GM19324 (cell line): ENCODE measurements at regions not wholly inside any gene's neighbourhood (a gene's known extent, or its start where the extent isn't known, plus 50 kb on each side); places are given as distances from the start of the nearest gene placed in this dataset.

ENCODE experiments used
- ATAC-seq: cut with Tn5 transposase; IDR thresholded peaks from one replicate; pipeline ENCODE4 v1.9.1; 2021; ENCODE audit warnings: mild to moderate bottlenecking, moderate library complexity; ENCODE audit not compliant: unreplicated experiment, low FRiP score

- no peak for ATAC-seq
Measured at GRCh38 chr10:43897765-43898419, 249.2 kb upstream of the ZNF32 start.

DNA sequence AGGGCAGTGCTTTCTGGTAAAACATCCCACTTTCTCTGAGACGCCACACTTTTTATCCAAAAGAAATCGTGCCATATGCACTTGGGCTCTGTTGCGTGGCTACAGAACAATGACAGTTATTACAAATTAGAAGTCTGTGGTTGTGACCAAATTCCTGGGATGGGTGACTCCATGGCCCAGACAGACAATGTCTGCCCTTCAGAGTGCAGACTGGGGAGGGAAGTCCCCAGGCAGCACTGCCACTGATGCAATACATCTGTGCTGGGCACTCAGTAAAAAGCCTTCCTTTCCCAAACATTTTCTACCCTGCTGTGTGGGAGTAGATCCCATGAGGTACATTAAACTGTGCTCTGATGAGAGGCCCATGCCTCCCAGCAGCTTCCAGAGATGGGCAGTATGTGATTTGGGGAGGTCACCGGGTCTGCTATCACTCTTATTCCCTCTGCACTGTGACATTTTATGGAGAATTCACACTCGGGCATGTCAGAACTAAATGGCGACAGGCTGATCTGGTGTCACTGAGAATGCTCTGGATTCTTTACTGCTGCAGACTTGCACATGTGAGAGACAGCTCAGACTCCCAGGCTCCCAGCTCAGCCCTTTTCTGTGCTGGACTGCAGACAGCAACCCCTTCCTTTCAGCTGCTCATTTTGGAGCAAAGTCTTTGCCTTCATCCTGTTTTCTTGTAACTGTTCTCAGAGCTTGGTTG, 243.5 kb upstream of the ZNF32 start:
- no peak for ATAC-seq

DNA sequence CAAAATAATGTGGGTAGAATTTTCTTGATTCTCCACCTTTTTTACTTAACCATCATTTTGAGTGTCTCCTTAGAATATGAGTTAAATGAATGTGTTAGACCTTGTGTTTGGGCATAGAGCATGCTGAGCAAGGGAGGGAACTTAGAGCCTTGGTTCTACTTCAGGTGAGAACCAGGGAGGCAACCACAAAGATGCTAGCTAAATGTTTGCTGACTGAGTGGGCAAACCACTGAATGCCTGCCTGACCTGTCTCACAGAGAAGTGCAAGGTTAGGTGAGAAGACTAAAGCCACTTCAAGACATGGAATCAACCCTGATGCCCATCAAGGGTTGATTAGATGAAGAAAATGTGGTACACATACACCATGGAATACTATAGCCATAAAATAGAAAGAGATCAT, 242.6 kb upstream of the ZNF32 start:
- ATAC-seq: no peak

GRCh38 chr10:43890124-43890523, 241.4 kb upstream of the ZNF32 start:
- no peak for ATAC-seq

DNA sequence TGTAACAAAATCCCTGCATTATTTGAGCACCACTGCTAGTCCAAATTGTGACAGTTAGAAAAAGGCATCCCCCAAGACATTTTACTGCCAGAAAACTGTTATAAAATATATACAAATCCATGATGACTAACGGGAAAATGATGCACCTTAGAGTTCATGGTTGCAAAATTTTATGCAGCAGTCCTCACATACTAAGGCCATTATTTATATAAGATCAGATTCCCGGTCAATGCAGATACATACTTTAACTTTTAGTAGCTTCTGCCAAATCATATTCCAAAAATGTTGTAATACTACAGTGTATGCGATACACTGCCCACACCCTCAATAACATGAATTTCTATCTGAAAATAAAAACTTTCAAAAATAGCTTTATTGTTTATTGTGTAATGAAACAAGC, 239.9 kb upstream of the ZNF32 start:
- ATAC-seq: no peak

DNA sequence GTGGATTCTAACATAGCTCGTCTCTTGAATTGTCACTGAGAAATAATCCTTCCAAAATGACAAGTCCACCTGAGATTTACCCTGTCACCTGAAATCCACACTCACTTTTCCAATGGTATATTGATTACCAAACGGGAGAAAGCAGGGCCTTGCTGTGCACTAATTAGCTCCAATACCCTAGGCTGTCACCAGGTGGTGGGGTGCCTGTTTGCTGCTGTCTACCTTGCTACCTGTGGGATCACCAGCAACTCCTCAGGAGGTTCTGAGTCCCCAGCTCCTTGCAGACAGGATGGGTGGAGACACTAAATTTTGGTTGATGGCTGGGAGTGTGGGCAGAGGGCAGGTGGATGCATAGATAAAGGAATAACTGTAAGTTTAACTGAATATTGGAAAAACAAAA, 237.2 kb upstream of the ZNF32 start:
- no peak for ATAC-seq

DNA sequence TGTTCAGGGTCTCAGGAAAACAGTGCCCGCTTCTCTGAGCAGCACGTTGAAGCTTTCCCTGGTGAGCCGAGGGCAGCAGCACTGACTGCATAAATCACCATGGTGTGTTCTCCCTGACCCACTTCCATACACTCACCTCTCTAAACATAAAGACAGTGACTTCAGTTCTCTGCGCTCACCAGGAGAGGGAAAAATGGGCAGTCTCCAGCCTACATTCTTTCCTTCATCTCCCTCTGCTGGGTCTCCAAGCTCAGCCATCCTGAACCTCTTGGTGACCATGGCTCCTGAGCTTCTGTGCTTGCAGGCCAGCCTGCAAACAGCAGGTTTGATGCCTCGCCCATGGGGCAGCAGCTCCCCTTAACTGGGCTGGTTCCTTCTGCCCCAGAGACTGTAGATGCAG, 236.6 kb upstream of the ZNF32 start:
- no peak for ATAC-seq

- ATAC-seq: no peak
Measured at GRCh38 chr10:43884501-43885105, 235.9 kb upstream of the ZNF32 start.

- ATAC-seq: no peak
Measured at GRCh38 chr10:43882711-43883110, 234.0 kb upstream of the ZNF32 start.

DNA sequence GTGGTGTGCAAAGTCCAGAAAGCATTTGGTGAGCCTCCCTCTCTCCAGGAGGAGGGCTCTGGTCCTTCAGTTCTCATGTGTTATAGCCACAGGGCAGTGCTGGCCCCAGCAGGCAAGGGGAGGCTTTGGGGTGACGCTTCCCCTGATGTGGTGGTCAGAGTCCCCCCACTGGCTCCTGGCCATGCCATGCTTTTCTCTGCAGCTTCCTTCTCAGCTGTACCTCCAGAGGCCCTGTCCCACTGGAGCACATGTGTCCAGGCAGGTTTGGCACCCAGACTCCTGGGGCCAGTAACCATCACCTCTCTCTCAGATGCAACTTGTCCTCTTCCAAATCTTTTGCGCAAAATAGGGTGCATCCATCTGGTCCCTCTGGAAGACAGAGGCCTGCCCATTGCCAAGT, 233.0 kb upstream of the ZNF32 start:
- no peak for ATAC-seq

- ATAC-seq: no peak
Measured at GRCh38 chr10:43880160-43880559, 231.5 kb upstream of the ZNF32 start.

GRCh38 chr10:43879742-43880141, 231.1 kb upstream of the ZNF32 start:
- ATAC-seq: no peak

- ATAC-seq: no peak
Measured at GRCh38 chr10:43879162-43879561, 230.5 kb upstream of the ZNF32 start.

DNA sequence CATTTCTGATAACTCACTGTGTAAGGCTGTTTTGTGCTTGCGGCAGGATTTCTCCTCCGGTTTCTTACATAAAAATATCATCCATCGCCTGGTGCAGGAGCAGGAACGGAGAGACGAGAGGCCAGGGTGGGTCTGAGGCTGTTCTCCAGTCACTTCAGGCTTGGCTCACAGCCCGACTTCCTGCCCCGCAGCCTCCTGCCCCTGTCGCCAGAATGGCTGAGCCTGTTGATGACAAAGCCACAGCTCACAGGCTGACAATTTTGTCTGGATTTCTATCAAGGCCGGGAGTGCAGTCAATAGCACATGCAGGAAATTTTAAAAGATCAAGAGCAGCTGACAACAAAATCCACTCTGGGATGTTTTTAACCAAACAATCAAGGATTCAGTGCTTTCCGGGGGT, 229.7 kb upstream of the ZNF32 start:
- ATAC-seq: no peak

DNA sequence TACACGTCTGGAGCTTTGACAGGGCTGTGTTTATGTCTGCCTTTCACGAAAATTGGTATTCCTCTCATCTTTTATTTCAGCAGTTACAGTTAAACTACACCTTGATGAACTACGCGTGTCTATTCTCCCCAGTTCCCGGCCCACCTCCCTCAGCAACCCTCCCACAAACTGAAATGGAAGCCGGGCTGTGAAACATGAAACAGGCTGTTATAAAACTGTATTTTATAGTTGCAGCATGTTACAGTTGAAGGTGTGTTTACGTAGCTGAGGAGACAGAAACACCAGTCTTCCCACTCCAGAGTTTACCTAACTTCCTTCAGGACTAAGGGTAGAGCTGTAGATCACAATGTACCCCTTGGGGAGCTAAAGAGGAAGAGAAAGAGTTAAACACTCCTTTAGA, 228.3 kb upstream of the ZNF32 start:
- ATAC-seq: no peak

GRCh38 chr10:43874984-43875383, 226.3 kb upstream of the ZNF32 start:
- no peak for ATAC-seq

DNA sequence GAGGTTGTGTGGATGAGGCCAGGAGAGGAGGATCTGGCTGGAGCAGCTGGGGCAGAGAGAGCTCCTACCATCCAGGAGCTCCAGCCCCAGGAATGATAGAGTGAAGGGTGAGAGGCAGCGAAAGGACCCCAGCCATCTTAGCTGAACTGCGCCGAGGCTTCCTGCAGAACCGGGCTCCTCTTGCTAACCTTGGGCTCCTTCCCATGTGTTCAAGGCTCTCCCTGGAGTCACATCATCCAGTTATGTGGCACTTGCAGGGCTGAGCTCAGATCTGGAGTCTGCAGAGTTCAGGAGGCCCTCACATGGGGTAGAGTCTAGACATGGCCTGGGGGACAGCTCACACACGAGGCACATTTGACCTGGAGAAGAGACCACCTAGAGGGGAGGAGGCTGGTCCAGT, 225.0 kb upstream of the ZNF32 start:
- no peak for ATAC-seq

- no peak for ATAC-seq
Measured at GRCh38 chr10:43872644-43873043, 224.0 kb upstream of the ZNF32 start.

DNA sequence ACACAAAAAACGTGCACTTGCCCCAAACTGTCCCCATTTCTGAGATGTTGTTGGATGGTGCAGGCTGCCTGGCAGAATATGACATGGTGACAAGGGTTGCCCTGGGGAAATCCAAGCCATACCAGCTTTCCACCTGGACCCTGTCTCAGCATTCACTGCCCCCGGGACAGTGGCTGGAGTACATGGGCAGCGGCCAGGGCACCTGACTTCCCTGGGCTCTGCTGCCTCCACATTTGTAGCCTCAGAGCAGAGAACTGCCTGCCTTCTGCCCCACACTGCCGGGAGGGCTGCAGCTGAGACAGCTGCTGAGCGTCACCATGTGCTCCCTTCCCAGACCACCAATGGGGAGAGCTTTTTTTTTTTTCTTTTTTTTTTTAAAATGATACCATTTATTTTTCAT, 222.9 kb upstream of the ZNF32 start:
- no peak for ATAC-seq

GRCh38 chr10:43870968-43871439, 222.3 kb upstream of the ZNF32 start:
- ATAC-seq: no peak

- no peak for ATAC-seq
Measured at GRCh38 chr10:43869669-43870322, 221.1 kb upstream of the ZNF32 start.
